Activated CD4-positive, alpha-beta T cell treated with anti-CD3 and anti-CD28 coated beads for 1 hour (primary cell): ENCODE measurements at regions not wholly inside any gene's neighbourhood (a gene's known extent, or its start where the extent isn't known, plus 50 kb on each side); places are given as distances from the start of the nearest gene placed in this dataset.
"Not testable (repeated sequence)": the region's sequence is repeated elsewhere in the genome, so short reads cannot be mapped to it uniquely, and the experiment has no call there.

ENCODE experiments used
- DNase-seq: peaks from one replicate; pipeline ENCODE4 v3.0.0-alpha.2; 2020

DNA sequence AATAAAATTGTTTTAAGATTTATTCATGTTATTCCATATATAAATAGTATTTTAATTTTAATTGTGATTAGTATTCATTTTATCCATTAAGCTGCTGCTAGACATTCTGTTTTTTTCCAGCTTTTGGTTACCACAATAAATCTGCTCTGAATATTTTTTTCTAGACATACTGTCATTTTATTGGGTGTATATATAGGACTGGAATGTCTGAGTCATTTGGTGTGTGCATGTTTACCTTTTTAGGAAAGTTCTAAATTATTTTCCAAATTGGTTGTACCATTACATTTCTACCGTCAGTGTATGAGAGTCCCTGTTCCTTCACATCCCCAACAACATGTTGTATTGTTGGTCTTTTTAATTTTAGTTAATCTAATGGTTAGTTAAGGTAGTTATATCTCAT is 1138.1 kb downstream of the REEP3 start:
- no peak for DNase-seq

DNA sequence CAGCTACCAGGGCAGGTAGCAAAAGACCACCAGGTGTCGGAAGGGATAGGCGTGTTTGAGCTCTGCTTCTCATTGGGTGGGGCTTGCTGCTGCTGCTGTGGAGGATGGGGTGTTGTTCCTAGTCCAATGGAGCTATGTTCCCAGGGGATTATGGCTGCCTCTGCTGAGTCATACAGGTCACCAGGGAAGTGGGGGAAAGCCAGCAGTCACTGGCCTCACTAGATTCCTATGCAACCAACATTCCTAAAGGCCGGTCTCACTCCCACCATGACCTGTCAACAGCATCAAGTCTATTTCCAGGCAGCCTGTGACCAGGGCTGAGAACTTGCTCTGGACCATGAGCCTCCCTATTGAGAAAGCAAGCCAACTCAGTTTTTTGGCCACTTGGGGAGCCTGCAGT is 1160.8 kb downstream of the REEP3 start:
- DNase-seq: no peak

DNA sequence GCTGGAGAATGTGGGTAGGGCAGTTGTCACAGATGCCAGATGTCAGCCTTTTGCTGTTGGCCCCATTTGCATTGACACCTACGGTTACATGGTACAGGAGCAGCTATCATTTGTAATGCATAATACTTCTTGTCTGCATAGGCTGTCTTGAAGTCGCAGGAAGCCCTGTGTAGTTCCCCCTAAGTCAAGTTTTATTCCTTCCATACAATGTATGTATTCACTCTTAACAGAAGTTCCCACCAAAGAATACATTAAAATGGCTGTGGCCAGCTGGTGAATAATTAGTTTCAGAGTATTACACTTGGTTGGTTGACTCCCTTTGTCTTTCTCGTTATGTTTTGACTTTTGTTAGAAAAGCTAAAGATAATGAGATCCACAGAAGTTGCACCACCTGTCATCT is 1169.0 kb downstream of the REEP3 start:
- no peak for DNase-seq

DNA sequence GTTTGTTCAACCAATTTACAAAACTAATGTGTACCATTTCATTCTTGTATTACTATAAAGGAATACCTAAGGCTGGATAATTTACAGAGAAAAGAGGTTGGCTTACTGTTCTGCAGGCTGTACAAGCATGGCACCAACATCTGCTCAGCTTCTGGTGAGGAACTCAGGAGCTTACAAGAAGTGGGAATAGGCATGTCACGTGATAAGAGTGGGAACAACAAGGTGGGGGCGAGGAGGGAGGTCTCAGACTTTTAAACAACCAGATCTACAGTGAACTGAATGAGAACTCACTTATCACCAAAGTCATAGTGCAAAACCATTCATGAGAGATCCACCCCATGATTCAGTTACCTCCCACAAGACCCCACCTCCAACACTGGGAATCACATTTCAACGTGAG is 1178.0 kb downstream of the REEP3 start:
- DNase-seq: no peak

DNA sequence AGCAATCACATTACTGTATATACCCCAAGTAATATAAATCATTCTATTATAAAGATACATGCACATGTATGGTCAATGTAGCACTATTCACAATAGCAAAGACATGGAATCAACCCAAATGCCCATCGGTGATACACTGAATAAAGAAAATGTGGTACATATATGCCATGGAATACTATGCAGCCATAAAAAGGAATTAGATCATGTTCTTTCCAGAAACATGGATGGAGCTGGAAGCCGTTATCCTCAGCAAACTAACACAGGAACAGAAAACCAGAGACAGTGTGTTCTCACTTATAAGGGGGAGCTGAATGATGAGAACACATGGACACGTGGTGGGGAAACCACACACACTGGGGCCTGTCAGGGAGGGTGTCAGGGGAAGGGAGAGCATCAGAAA is 1180.9 kb downstream of the REEP3 start:
- DNase-seq: not testable (repeated sequence)

DNA sequence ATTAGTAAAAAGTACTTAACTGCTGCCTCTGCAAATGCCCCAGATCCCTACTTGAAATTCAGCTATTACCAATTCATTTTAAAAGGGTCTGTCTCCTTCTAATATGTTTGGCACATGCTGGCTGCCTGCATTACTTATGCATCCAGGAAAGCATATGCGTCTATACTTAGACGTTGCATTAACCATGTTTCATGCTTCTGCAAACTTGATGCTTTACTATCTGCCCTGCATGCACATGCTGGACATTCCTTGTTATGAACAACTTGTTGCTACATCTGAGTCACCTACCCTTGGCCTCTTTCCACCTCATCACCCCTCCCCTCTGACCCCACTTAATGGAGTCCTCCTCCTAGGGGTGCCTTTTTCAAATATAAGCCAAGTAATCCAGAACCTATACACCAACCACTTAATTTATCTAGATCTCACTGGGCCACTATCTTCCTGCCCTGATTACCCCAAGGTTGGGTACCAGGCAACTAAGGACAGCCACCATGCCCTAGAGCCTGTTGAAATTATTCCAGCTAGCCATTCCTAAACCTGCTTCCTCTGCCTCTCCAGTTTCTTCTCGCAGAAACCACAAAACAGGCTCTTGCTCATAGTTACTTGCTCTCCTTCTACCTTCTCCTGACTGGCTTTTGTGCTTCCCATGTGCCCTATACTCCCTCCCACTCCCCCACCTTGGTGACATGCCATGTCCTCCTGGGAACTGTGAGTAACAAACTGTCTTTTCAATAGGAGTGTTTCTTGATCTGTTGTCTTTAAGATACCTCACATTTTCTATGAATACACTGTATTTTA is 1187.9 kb downstream of the REEP3 start:
- DNase-seq: no peak

DNA sequence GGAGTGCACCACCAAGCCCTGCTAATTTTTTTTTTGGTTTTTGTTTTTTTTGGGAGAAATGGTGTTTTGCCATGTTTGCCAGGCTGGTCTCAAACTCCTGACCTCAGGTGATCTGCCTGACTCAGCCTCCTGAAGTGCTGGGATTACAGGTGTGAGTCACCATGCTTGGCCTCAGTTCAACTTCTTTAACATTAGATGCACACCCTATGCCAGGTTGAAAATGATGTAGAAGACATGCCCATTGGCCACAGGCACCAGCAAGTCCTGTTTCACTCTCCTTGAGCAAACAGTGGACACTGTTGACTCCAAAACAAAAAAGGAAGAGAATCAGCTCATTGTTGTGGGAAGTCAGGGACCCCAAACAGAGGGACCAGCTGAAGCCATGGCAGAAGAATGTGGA is 1205.3 kb downstream of the REEP3 start:
- DNase-seq: no peak

DNA sequence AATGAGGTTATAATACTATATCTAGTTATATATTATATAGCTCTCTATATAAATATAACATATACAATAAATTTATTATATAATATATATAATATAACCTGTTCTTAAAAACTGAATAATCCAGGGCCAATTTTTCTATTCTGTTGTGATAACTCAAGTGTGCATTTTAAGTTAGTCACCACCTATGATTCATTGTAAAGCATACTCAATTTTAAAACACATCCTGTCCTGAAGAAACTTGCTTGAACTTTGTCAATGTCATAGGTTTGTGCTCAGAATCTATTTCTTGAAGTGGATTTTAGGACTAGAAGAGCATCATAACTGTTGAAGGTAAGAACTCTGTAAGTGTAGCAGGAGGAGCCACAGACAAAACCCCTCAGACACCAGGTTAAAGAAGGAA is 1209.8 kb downstream of the REEP3 start:
- no peak for DNase-seq

DNA sequence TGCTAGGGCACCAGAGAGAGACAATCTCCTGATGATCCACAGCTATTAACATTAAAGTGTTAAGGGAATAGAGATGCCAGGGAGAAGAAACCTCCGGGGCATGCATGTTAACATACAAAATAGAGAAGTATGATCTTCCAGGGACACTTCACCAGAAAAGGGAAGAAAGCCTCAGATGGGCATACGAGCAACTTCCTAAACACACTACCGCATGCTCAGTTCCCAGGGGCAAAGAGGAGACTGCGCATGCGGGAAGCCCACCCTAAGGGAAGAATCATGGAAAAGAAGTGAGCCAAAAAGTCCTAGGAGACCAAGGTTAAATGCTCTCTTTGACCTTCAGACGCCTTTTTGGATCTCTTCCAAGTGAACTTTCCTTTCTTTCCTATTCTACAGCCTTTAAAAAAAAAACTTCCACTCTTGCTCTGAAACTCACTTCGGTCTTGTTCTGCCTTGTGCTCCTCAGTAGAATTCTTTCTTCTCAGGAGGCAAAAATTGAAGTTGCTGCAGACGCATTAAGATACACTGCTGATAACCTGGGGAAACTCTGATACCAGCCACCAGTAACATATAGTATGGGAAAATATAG is 1211.3 kb downstream of the REEP3 start:
- DNase-seq: no peak

DNA sequence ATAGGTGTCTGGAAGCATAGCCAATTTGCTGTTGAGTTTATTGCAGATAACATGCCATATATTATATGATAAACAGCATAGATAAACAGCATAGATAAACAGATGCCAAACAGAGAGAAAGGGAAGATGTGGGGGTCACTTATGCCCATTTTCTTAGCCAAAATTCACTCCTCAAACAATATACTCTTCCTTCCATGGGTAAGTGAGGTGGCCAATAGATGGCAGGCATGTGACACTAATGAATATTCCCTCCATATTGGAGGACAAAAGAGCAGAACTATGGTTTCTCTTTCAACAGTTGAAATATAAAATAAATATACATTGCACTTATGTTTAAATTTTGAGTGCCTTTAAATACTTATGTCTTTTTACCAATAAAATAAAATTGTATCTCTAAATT is 1212.8 kb downstream of the REEP3 start:
- no peak for DNase-seq

DNA sequence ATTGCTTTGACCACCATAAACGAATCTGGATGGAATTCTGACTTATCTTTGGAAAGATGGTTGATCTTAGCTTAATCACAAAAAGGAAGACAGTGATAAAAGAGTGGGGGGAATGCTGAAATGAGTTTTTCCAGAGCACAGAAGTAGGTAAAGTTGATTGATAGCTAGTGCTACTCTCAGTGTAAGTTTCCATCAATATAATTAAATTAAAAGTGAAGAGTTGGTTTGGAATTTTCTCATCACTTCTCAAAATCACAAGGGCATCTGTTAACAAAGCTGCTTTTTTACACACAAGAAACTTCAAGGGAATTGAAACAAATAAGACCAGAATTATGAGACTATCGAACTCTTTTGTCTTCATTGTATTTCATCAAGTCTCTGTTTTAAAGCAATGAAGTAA is 1217.3 kb downstream of the REEP3 start:
- DNase-seq: no peak

DNA sequence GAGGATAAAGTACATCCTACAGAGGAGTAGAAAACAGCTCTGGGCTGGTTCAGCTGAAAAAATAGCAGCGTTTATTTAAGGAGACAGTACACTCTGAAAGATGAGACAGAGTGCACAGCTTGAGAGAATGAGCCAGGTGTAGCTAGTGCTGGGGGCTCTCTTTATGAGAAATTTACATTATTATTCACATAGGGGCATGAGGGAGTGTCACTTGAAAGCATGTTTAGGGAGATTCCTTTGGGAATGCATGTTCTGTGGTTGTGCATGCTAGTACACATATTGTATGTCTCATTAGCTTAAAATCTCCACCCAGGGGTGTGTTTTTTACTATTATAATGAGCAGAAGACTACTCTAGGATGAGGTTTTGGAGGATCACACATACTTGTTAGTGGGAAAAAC is 1224.4 kb downstream of the REEP3 start:
- no peak for DNase-seq

DNA sequence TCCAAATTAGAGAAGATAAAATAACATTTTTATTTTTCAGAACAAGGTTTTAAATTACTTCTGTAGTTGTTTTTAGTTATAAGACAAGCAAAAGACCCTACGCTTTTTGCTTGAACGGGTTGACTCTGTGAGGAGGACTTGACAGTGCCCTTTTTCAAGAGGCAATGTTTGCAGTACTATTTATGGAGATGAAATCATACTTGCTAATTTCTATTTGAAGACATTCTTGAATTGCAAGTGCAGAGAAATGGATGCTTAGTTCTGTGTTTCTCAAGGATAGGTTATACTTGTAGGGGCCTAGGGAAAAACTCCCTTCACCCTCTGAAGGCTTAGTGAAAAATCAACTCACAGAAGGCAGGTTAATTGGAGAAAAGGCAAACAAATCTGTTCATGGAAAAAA is 1229.5 kb downstream of the REEP3 start:
- DNase-seq: no peak

DNA sequence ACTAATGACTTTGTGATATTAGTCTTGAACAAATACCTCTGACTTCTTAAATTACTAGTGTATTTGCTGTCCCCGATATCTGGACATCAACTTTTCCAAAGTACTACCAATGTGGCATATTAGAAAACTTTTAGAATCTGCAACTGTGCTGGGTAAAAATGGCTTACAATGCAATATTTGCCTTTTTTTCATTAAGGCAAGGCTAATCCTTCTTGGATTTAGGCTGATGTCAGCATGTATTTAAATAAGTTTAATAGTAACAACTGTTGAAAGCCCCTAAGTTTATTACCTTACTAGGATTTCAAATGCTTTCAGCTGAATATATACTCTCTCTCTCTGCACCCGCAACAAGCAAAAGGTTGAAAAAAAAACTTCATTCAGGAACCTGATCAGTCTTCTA is 1232.3 kb downstream of the REEP3 start:
- DNase-seq: no peak

DNA sequence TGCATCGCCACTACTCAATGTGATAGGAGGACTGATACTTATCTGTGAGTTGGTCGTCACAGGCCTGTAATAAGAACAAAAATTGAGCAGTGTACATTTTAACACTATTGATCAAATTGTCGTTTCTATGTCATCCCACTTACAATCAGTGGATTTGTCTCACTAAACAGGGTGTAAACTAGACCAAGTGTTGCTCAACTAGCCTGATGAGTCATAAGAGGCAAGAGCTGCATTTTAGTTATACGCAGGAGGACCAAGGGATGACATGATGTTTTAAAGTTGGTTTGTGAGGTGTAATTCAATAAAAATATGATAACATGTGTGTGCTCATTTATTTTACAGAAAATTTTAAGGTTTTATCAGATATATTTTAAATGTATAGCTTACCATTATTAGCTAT is 1239.2 kb downstream of the REEP3 start:
- no peak for DNase-seq

DNA sequence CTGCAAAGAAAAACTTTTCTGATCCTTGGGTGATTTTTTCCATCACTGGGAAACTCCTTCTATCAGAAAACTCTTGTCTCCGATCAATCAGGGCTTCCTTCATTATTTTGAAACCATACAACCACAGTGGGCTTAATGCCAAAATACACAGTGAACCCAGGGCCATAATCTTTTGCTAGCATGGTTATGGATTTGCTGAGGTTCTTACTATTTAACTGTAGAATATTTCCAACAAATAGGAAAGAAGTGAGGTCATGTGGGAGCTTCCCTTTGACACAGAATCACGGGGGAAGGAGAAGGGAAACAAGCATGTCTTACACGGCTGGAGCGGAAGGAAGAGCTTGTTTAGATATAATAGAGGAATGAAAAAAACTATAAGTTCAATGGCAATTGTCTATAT is 1241.7 kb downstream of the REEP3 start:
- DNase-seq: no peak

DNA sequence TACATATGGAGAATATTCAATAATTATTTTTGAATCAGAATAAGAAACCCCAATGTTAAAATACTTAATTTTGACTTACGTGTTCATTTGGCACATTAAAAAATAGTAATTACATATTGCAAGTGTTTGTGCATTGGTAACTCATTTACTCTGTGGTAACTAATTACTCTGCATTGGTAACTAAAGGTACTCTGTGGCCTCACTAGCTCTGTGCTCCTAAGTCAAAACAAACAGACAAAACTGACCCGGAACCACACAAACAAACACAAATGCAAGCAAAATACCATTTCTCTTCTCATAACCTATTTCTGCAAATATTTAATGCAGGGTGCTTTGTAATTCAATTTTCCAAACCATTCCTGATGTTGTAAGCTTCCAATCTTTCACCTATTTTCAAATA is 1244.3 kb downstream of the REEP3 start:
- no peak for DNase-seq

DNA sequence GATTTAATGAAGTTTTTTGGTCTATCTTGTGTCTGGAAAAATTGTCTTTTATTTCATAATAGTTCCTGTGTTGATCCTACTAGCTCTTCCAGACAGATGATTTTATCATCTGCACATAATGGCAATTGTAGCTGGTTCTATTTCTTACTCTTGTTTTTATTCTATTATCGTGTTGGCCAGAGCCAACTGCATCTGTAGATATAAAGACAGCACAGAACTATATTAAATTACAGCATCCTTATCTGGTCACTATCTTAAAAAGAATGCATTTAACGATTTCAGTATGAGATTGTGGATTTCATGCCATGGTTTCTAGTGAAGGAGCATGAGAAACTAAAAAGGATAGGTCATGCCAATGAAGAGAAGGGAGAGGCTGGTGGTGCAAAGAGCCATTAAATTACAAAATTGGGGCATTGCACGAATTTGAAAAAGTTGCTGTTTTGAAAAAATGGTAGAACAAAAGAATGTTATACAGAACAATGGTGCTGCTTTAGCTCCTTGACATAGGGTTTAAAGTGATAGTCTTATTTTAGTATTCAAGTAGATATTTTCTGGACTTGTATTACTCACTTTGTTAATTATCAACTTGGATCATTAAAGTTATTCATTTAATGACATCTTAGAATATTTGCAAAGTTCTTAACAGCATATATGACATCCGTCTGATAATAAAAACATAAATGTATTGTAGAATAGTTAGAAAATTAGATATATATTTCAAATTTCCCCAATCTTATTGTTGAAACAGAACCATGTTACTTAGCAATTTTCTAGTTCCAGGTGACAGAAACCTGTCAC is 1250.3 kb downstream of the REEP3 start:
- DNase-seq: no peak

DNA sequence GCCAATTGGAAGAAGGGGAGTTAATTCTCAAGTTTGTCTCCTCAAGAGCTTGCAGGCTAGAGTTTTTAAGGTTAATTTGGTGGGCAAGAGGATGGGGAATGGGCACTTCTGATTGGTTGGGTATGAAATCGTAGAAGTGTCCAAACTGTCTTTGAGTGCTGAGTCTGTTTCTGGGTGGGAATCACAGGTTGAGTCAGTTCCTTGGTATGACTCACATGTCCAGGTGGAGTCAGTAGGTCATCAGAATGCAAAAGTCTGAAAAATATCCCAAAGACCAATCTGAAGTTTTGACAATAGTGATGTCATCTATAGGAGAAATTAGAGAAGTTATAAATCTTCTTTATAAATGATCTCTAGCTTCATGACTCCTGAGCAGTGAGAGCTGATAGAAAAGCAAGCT is 1252.2 kb downstream of the REEP3 start:
- no peak for DNase-seq

DNA sequence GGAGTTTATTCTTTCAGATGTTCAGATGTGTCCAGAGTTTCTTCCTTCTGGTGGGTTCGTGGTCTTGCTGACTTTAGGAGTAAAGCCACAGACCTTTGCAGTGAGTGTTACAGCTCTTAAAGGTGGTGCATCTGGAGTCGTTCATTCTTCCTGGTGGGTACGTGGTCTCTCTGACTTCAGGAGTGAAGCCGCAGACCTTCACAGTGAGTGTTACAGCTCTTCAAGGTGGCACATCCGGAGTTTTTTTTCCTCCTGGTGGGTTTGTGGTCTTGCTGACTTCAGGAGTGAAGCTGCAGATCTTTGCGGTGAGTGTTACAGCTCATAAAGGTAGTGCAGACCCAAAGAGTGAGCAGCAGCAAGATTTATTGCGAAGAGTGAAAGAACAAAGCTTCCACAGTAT is 1263.2 kb downstream of the REEP3 start:
- DNase-seq: not testable (repeated sequence)

DNA sequence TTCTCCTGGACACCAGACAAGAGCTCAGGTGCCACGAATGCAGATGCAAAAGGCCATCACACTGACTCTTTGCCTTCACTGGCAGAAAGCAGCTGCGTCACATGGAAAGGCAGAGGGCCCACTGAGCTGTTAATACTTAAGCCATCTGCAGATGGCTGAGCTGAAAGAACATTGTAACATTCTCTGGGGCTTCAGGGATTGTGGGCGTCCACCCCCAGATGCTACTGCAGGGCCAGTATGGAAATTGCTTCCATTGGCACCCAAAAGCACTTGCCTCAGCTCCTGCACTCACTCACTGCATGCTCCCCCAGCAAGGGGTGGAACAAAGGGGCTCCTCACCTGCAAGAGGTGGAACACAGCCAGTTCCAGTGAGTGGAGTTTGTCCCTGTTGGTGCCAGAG is 1264.6 kb downstream of the REEP3 start:
- DNase-seq: no peak

DNA sequence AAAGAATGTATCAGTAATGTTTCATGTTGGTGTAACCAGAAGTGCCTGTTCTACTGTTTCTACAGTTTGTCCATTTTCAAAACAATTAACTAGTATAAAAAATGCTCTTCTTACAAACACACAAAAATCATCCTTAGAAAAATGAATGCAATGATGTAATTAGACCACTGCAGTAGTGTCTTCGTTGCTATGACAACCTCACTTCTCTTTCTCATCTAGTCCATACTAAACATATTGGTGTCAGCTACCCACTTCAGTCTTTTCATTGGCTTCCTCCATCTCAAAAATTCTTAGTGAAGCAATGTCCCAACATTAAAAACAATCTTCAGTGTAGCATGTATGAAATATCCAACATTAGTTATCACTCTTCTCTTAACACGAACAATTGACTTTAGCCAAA is 1265.8 kb downstream of the REEP3 start:
- no peak for DNase-seq

DNA sequence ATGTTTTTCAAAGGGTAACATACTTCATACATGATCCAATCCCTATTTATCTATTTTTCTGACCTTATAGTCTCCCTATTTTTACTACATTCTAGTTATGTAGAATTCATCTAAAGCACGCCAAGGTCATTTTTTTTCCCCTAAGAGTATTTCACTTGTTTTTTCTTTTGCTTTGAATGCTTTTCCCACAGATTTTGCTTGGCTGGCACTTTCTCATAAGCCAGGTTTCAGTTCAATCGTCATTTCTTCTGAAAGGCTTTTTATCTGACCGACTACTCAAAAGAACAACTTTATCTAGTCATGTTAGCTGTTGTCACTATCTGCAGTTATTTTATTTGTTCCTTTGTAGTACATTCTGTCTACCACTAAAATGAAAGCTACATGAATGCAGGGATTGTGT is 1274.6 kb downstream of the REEP3 start:
- DNase-seq: no peak

DNA sequence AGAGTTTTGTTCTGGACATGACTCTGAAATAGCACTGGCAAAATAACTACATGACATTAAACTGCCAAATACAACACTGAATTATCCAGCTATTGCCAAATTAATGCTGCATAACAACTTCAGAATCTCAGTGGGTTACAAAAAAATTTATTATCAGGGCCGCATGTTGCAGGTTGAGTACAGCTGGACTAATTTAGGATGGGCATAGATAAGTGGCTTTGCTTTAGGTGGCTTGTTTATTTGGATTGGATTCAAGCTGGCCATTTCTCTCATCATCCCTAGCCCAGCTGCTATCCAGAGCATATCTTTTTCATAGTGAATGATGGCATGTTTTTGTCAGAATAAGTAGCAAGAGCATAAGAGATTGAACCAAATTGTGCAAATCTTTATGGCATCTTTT is 1277.1 kb downstream of the REEP3 start:
- DNase-seq: no peak
